ENCODE measurements at regions not wholly inside any gene's neighbourhood (a gene's known extent, or its start where the extent isn't known, plus 50 kb on each side); places are given as distances from the start of the nearest gene placed in this dataset.
A peak's percentile ranks its signal among the peaks of the same experiment; 100 is the strongest.

DNA sequence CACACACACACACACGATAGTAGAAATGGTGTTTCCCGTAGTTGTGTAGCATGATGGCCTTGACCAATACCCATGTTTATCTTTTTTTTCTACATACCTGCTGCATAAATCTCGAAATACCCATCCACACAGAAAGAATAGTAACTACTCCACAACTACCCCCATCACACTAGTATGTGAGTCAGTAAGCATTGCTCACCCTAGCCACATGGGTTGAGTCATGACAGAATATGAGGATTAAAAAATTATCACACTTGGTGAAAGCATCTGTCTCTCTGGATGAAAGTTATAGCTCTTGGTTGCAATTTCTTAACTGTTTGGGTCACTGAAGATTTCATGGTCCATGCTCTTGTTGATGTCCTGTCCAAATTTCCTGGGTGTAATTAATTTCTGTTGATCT lies 103.4 kb upstream of the MDFIC start:
- peak; percentile 70 for DNase-seq (ENCODE audit: low read depth)
- TF ChIP-seq, protein P1, sequence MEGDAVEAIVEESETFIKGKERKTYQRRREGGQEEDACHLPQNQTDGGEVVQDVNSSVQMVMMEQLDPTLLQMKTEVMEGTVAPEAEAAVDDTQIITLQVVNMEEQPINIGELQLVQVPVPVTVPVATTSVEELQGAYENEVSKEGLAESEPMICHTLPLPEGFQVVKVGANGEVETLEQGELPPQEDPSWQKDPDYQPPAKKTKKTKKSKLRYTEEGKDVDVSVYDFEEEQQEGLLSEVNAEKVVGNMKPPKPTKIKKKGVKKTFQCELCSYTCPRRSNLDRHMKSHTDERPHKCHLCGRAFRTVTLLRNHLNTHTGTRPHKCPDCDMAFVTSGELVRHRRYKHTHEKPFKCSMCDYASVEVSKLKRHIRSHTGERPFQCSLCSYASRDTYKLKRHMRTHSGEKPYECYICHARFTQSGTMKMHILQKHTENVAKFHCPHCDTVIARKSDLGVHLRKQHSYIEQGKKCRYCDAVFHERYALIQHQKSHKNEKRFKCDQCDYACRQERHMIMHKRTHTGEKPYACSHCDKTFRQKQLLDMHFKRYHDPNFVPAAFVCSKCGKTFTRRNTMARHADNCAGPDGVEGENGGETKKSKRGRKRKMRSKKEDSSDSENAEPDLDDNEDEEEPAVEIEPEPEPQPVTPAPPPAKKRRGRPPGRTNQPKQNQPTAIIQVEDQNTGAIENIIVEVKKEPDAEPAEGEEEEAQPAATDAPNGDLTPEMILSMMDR (conservative IDR thresholded peaks at IDR 0.05; ENCODE audit: low read depth, low read length) = no peak
- H3K4me3 ChIP-seq (ENCODE audit: low read depth, low read length) = no peak overlapping the region

DNA sequence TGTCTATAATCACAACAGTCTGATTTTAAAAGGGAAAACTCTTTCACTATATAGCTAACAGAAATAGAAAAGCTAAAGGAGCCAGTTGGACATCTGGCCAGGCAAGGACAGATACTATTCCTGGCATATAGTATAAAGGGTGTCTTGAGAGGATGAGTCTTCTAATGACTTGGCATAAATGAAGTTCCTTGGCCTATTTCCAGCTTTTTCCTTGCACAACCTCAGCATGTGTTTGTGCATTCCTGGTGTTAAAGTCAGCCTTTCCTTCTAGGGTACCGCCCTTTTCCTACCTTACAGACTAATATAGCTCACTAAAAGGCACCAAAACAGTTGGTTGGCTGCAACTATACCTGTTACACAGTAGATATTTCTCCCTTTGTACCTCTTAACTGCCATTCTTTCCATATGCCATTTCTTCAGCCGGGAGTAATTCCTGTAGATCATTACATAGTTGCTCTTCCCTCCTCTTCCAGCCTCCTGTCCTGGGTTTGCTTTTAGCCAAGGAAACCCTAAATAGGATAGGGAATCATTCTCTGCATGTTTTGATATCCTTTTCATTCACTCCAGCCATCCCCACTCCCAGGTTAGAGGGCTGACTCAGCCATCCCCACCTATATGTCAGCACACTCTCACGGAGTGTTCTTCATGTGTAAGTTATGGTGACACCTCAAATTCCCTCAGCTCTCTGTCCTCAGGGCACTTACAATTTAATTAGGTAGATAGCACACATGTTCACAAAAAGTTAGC lies 102.1 kb upstream of the MDFIC start:
- TF ChIP-seq, protein P1 (conservative IDR thresholded peaks at IDR 0.05; ENCODE audit: low read depth, low read length) = no peak
- H3K4me3 ChIP-seq (ENCODE audit: low read depth, low read length) = no peak overlapping the region
- DNase-seq (ENCODE audit: low read depth) = peak; percentile 98

DNA sequence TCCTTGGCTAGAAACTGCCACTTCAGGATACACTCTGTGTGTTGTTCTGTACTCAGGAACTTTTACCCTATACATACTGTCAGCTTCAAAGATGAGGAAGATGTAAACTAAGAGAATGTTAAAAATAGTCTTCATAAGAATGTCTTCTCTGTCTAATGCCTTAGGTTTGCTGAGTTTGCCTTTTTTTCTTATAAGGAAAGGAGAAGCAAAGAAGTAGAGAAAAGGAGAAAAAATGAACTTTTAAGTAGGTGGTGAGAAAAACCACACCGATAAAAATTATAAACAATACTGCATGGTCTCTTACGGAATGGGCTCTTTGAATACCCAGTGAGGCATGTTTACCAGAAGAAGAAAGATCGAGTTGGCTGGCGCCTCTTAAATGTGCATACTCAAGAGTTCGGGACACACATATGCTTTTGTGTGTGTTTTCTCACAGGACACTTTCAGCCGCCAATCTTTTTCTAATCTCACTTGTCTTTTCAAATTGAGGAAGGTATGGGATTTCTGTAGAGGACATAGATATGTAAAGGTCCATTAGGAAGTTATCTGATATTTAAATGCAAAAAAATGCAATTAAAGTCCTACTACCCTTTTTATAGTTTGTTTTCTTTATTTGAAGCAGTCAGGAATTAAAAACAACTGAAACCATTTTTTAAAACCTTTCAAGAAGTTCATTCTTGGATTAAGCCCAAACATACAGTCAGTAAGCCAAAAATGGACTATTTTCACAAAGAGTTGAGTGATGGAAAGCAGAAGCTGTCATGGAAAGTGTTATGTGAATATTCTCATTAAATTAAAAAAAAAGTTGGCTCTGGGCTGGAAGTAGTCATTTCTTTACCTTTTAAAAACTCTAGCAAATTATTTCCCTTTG lies 100.6 kb upstream of the MDFIC start:
- H3K4me3 ChIP-seq (ENCODE audit: low read depth, low read length) = no peak overlapping the region
- TF ChIP-seq, protein P1 (conservative IDR thresholded peaks at IDR 0.05; ENCODE audit: low read depth, low read length) = no peak
- DNase-seq (ENCODE audit: low read depth) = no peak

DNA sequence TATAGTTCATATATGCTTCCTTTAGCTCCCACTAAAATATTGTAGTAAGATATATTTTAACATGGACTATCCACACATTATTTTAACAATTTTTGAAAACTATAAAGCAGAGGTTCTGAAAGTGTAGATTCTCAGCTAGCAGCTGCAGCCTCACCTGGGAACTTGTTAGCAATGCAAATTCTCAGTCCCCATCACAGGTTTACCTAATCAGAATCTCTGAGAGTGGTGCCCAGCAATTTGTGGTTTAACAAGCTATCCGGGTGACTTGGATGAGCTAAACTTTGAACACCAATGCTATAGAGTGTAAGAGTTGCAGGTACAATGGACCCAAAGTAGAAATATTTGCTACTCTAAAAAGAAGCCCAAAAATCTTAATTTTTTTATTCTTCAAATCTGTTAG lies 99.8 kb upstream of the MDFIC start:
- no peak for DNase-seq (ENCODE audit: low read depth)
- TF ChIP-seq, protein P1 (conservative IDR thresholded peaks at IDR 0.05; ENCODE audit: low read depth, low read length) = no peak
- H3K4me3 ChIP-seq (ENCODE audit: low read depth, low read length) = no peak overlapping the region

DNA sequence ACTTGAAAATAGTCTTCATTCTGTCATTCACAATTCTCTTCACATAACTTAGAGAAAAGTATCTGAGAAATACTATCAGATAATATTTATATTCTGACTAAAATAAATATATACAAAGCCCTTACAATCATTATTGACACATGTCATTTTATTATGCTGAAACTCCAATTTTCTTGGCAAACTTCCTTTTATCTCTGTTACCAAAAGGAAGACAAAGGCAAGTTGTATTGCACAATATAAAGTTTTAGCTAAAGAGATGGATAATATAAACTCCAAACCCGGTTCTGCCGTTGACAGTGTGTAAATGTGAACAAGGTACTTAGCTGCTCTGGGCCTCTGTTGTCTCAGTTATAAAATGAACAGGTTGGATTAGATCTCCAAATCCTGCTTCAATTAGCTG lies 99.0 kb upstream of the MDFIC start:
- DNase-seq (ENCODE audit: low read depth) = no peak
- H3K4me3 ChIP-seq (ENCODE audit: low read depth, low read length) = no peak overlapping the region
- TF ChIP-seq, protein P1 (conservative IDR thresholded peaks at IDR 0.05; ENCODE audit: low read depth, low read length) = no peak

DNA sequence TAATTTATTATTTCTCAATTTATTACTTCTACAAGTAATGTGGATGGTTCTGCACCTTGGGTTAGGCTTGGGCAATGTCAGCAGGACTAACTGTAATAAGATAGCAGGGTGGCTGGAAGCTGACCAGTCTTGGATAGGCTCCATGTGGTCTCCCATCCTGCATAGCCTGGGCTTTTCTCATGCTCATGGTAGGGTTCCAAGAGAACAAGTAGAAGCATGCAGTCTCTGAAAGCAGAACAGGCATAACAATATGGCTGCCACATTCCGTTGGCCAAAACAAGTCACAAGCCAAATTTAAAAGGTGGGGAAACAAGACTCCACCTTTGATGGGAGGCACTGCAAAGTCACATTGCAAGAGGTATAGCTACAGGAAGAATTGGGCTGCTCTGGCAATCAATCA lies 98.6 kb upstream of the MDFIC start:
- TF ChIP-seq, protein P1 (conservative IDR thresholded peaks at IDR 0.05; ENCODE audit: low read depth, low read length) = no peak
- DNase-seq (ENCODE audit: low read depth) = peak; percentile 35
- H3K4me3 ChIP-seq (ENCODE audit: low read depth, low read length) = no peak overlapping the region

Measured in choroid plexus epithelial cell (primary cell).